ENCODE measurements at regions not wholly inside any gene's neighbourhood (a gene's known extent, or its start where the extent isn't known, plus 50 kb on each side); places are given as distances from the start of the nearest gene placed in this dataset.
"Not testable (repeated sequence)": the region's sequence is repeated elsewhere in the genome, so short reads cannot be mapped to it uniquely, and the experiment has no call there.

- no peak for DNase-seq
These were observed 889.7 kb downstream of the IGSF11 start for GRCh38 chr3:118144919-118145318.

GRCh38 chr3:118146658-118147375 lies 887.8 kb downstream of the IGSF11 start:
- DNase-seq, result no peak

GRCh38 chr3:118151164-118151563 lies 883.5 kb downstream of the IGSF11 start:
- no peak for DNase-seq

- DNase-seq, result not testable (repeated sequence)
These were observed 871.7 kb downstream of the IGSF11 start for GRCh38 chr3:118162627-118163588.

- DNase-seq, result peak; percentile 9
These were observed 869.2 kb downstream of the IGSF11 start for GRCh38 chr3:118165413-118165812.

GRCh38 chr3:118167571-118167970 lies 867.1 kb downstream of the IGSF11 start:
- DNase-seq, result no peak

GRCh38 chr3:118168175-118168574 lies 866.5 kb downstream of the IGSF11 start:
- no peak for DNase-seq

- no peak for DNase-seq
These were observed 863.3 kb downstream of the IGSF11 start for GRCh38 chr3:118171236-118171852.

- DNase-seq, result no peak
These were observed 853.8 kb downstream of the IGSF11 start for GRCh38 chr3:118180853-118181252.

- DNase-seq, result no peak
These were observed 853.4 kb downstream of the IGSF11 start for GRCh38 chr3:118181274-118181673.

- DNase-seq, result no peak
These were observed 848.6 kb downstream of the IGSF11 start for GRCh38 chr3:118186051-118186450.

GRCh38 chr3:118187221-118187620 lies 847.4 kb downstream of the IGSF11 start:
- no peak for DNase-seq

GRCh38 chr3:118196183-118196582 lies 838.5 kb downstream of the IGSF11 start:
- no peak for DNase-seq

GRCh38 chr3:118199044-118199443 lies 835.6 kb downstream of the IGSF11 start:
- no peak for DNase-seq

GRCh38 chr3:118204052-118204656 lies 830.5 kb downstream of the IGSF11 start:
- no peak for DNase-seq

- DNase-seq, result no peak
These were observed 827.4 kb downstream of the IGSF11 start for GRCh38 chr3:118207271-118207670.

- DNase-seq, result no peak
These were observed 826.0 kb downstream of the IGSF11 start for GRCh38 chr3:118208642-118209041.

GRCh38 chr3:118213892-118214291 lies 820.8 kb downstream of the IGSF11 start:
- no peak for DNase-seq

GRCh38 chr3:118226206-118226605 lies 808.4 kb downstream of the IGSF11 start:
- no peak for DNase-seq

GRCh38 chr3:118227191-118227590 lies 807.5 kb downstream of the IGSF11 start:
- no peak for DNase-seq

GRCh38 chr3:118228151-118228550 lies 806.5 kb downstream of the IGSF11 start:
- DNase-seq, result no peak

- DNase-seq, result no peak
These were observed 805.5 kb downstream of the IGSF11 start for GRCh38 chr3:118229196-118229595.

- DNase-seq, result no peak
These were observed 803.1 kb downstream of the IGSF11 start for GRCh38 chr3:118231578-118231977.
